Left lung (tissue), 4 donors: ENCODE measurements at regions not wholly inside any gene's neighbourhood (a gene's known extent, or its start where the extent isn't known, plus 50 kb on each side); places are given as distances from the start of the nearest gene placed in this dataset.

Source experiments
- ATAC-seq: fragments of 200-7000 bp; cut with Tn5 transposase; one replicate; pipeline ENCODE4 v1.9.1; 2020; ENCODE audit warnings: moderate library complexity
- DNase-seq, 4 donors: peaks; one replicate each; pipeline ENCODE4 v3.0.0-alpha.2; 2013 to 2020
- H3K27ac ChIP-seq, 2 donors: fragments of 200-600 bp; sonication (generic) in 1 of 2; one replicate each; pipeline versions ENCODE4 v1.5.0 to v1.8.0; 2020 to 2021
- H3K27me3 ChIP-seq, 2 donors: fragments of 200-600 bp; sonication (generic) in 1 of 2; one replicate each; pipeline versions ENCODE4 v1.5.0 to v1.8.0; 2020 to 2021
- H3K36me3 ChIP-seq, 2 donors: fragments of 200-600 bp; sonication (generic) in 1 of 2; one replicate each; pipeline versions ENCODE4 v1.5.0 to v1.8.0; 2020 to 2021
- H3K4me1 ChIP-seq, 2 donors: fragments of 200-600 bp; one replicate each; pipeline ENCODE4 v1.8.0; 2021
- H3K4me3 ChIP-seq, 2 donors: fragments of 200-600 bp; sonication (generic) in 1 of 2; one replicate each; pipeline versions ENCODE4 v1.5.0 to v1.8.0; 2020 to 2021; ENCODE audit warnings: mild to moderate bottlenecking in 1 of 2
- H3K9me3 ChIP-seq, 2 donors: fragments of 200-600 bp; sonication (generic) in 1 of 2; one replicate each; pipeline versions ENCODE4 v1.5.0 to v1.8.0; 2020 to 2021
- CTCF ChIP-seq, 2 donors: fragments of 200-600 bp; sonication (generic) in 1 of 2; IDR thresholded peaks; one replicate each; pipeline versions ENCODE4 v1.5.0 to v1.8.0; 2021; ENCODE audit warnings: antibody characterized with exemption in 2 of 2
- intact Hi-C, 2 donors: fragments of 100-400 bp; cut with DNase I; formaldehyde crosslinking; loops; one replicate each; pipeline versions ENCODE4 v1.11.2 to v1.14.2; 2022
- donor health status: DM: no; HTN: yes; CAD: no.
- donor health status: DM: no; HTN: no; CAD: no.

- no peak overlapping the region for H3K4me3 ChIP-seq
- no peaks in the 10 kb centered on the region for H3K4me1 ChIP-seq
- H3K9me3 ChIP-seq, result no peaks in the 10 kb centered on the region
- no peak for DNase-seq
- no peaks in the 10 kb centered on the region for H3K36me3 ChIP-seq
- intact Hi-C loops, result no loop called here
- no peak for ATAC-seq
- H3K27me3 ChIP-seq, result no peaks in the 10 kb centered on the region
- TF ChIP-seq CTCF (IDR thresholded peaks at IDR 0.05), result no peak
- no peak overlapping the region for H3K27ac ChIP-seq
Observed at GRCh38 chr12:91677556-91677955, 468.1 kb downstream of the BTG1 start.

- H3K27me3 ChIP-seq, result no peaks in the 10 kb centered on the region
- peak in 2 of 4 donors; percentile 51 to 52 for DNase-seq
- intact Hi-C loops, result no loop called here
- no peak overlapping the region for H3K4me3 ChIP-seq
- H3K9me3 ChIP-seq, result no peaks in the 10 kb centered on the region
- H3K36me3 ChIP-seq, result no peaks in the 10 kb centered on the region
- TF ChIP-seq CTCF (IDR thresholded peaks at IDR 0.05), result no peak
- H3K4me1 ChIP-seq, result no peaks in the 10 kb centered on the region
- no peak overlapping the region for H3K27ac ChIP-seq
- ATAC-seq, result no peak
Observed at GRCh38 chr12:91675401-91675800, 470.2 kb downstream of the BTG1 start.

- no peak for TF ChIP-seq CTCF (IDR thresholded peaks at IDR 0.05)
- peaks cover 0 to 5% of the 10 kb centered on the region in 2 donors for H3K9me3 ChIP-seq
- intact Hi-C loops, result no loop called here
- no peak overlapping the region for H3K27ac ChIP-seq
- no peaks in the 10 kb centered on the region for H3K4me1 ChIP-seq
- no peaks in the 10 kb centered on the region for H3K27me3 ChIP-seq
- H3K4me3 ChIP-seq, result no peak overlapping the region
- DNase-seq (no peak), ATAC-seq (no peak)
- no peaks in the 10 kb centered on the region for H3K36me3 ChIP-seq
Observed at GRCh38 chr12:91672130-91672529, 473.5 kb downstream of the BTG1 start.

DNA sequence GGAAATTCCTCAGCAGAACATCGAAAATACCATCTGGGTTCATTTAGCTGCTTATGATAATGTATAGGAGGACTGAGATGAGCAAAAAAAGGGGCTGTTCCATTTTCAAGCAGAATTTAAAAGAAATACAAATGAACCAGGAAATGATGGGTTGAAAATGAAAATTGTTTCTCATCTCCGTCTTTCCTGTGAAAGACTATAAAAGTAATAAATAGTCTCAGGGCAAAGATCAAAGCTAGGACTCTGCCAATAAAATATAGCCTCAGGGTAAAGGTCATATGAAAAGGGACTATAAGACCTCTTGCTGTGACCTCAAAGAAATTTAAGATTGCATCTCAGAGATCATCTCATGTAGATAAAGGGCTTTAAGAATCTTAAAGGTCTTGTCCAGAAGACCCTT is 478.0 kb downstream of the BTG1 start:
- no peak for TF ChIP-seq CTCF (IDR thresholded peaks at IDR 0.05)
- Histone ChIP-seq H3K4me1 (no peaks in the 10 kb centered on the region), H3K36me3 (no peaks in the 10 kb centered on the region), H3K9me3 (peaks cover 0 to 5% of the 10 kb centered on the region in 2 donors), H3K4me3 (no peak overlapping the region), H3K27ac (no peak overlapping the region), H3K27me3 (no peaks in the 10 kb centered on the region)
- DNase-seq (no peak), ATAC-seq (no peak)
- intact Hi-C loops, result no loop called here

GRCh38 chr12:91663744-91664143 is 481.1 kb upstream of the DCN start:
- intact Hi-C loops, result no loop called here
- no peaks in the 10 kb centered on the region for H3K27me3 ChIP-seq

More at GRCh38 chr12:91663744-91664143, 481.1 kb upstream of the DCN start:
- no peak overlapping the region for H3K27ac ChIP-seq
- no peak for TF ChIP-seq CTCF (IDR thresholded peaks at IDR 0.05)
- ATAC-seq, result no peak
- no peak overlapping the region for H3K4me3 ChIP-seq
- no peaks in the 10 kb centered on the region for H3K4me1 ChIP-seq
- H3K36me3 ChIP-seq, result no peaks in the 10 kb centered on the region
- no peak for DNase-seq
- no peaks in the 10 kb centered on the region for H3K9me3 ChIP-seq
